GM23248 (cell line): ENCODE measurements at regions not wholly inside any gene's neighbourhood (a gene's known extent, or its start where the extent isn't known, plus 50 kb on each side); places are given as distances from the start of the nearest gene placed in this dataset.

Experiments used
- DNase-seq: peaks from one replicate; pipeline ENCODE4 v3.0.0-alpha.2; 2015
- H2AFZ ChIP-seq: fragments of 200-600 bp; sonication (generic); 2 replicates; pipeline ENCODE4 v1.6.1; 2016; ENCODE audit warnings: antibody characterized with exemption
- H3F3A ChIP-seq: fragments of 200-600 bp; sonication (generic); 2 replicates; pipeline ENCODE4 v1.6.1; 2016; ENCODE audit warnings: mild to moderate bottlenecking, antibody characterized with exemption, mixed run types; ENCODE audit not compliant: insufficient read depth
- H3K27ac ChIP-seq: fragments of 200-600 bp; sonication (generic); 2 replicates; pipeline ENCODE4 v1.5.1; 2016; ENCODE audit warnings: mild to moderate bottlenecking
- H3K27me3 ChIP-seq: fragments of 200-600 bp; sonication (generic); replicated peaks from 2 replicates; pipeline ENCODE4 v1.6.1; 2016; ENCODE audit warnings: mild to moderate bottlenecking; ENCODE audit not compliant: insufficient read depth
- H3K36me3 ChIP-seq: fragments of 200-600 bp; sonication (generic); 2 replicates; pipeline ENCODE4 v1.6.1; 2016; ENCODE audit warnings: low read depth, mild to moderate bottlenecking
- H3K4me1 ChIP-seq: fragments of 200-600 bp; sonication (generic); 2 replicates; pipeline ENCODE4 v1.6.1; 2016; ENCODE audit warnings: mild to moderate bottlenecking; ENCODE audit not compliant: insufficient read depth
- H3K4me2 ChIP-seq: fragments of 200-600 bp; sonication (generic); one replicate; pipeline ENCODE4 v1.6.1; 2016; ENCODE audit warnings: mild to moderate bottlenecking; ENCODE audit not compliant: unreplicated experiment
- H3K4me3 ChIP-seq: fragments of 200-600 bp; sonication (generic); 2 replicates; pipeline ENCODE4 v1.5.1; 2016; ENCODE audit warnings: mild to moderate bottlenecking
- H3K79me2 ChIP-seq: fragments of 200-600 bp; sonication (generic); 2 replicates; pipeline ENCODE4 v1.6.1; 2016; ENCODE audit warnings: mild to moderate bottlenecking; ENCODE audit not compliant: insufficient read depth
- H3K9ac ChIP-seq: fragments of 200-600 bp; sonication (generic); 2 replicates; pipeline ENCODE4 v1.6.1; 2016; ENCODE audit warnings: mild to moderate bottlenecking
- H3K9me2 ChIP-seq: fragments of 200-600 bp; sonication (generic); 2 replicates; pipeline ENCODE4 v1.6.1; 2016; ENCODE audit warnings: mixed run types, mild to moderate bottlenecking, moderate library complexity; ENCODE audit not compliant: insufficient read depth
- H3K9me3 ChIP-seq: fragments of 200-600 bp; sonication (generic); one replicate; pipeline ENCODE4 v1.6.1; 2017; ENCODE audit warnings: low read depth
- H4K20me1 ChIP-seq: fragments of 200-600 bp; sonication (generic); 2 replicates; pipeline ENCODE4 v1.6.0; 2016; ENCODE audit not compliant: insufficient read depth
- EZH2 ChIP-seq: fragments of 200-600 bp; sonication (generic); IDR thresholded peaks from 2 replicates; pipeline ENCODE4 v1.6.1; 2018; ENCODE audit warnings: antibody characterized with exemption, mild to moderate bottlenecking; ENCODE audit not compliant: insufficient read depth, poor library complexity, severe bottlenecking
- EZH2phosphoT487 ChIP-seq: fragments of 200-600 bp; sonication (generic); IDR thresholded peaks from 2 replicates; pipeline ENCODE4 v1.6.1; 2018; ENCODE audit warnings: antibody characterized with exemption, moderate library complexity, mild to moderate bottlenecking, low read depth; ENCODE audit not compliant: insufficient read depth
- whole genome bisulfite sequencing, 2 experiments: methylation state at CpG; one replicate each; pipeline ENCODE4 v1.1.6; 2015 to 2017; ENCODE audit warnings: low lambda C conversion rate in 2 of 2, low coverage in 1 of 2; ENCODE audit errors: missing lambda C conversion rate in 2 of 2; 5-methylcytosine and 5-hydroxymethylcytosine counted together
- in situ Hi-C: fragments of 300-500 bp; cut with MboI; formaldehyde crosslinking; loops from 2 replicates; pipeline ENCODE4 v1.15.0; 2020

- no peaks in the 10 kb centered on the region for H3K36me3 ChIP-seq
- H3K9me3 ChIP-seq, result no peaks in the 10 kb centered on the region
- H3F3A ChIP-seq, result no peaks in the 10 kb centered on the region
- H3K4me2 ChIP-seq, result no peak overlapping the region
- H3K9me2 ChIP-seq, result no peaks in the 10 kb centered on the region
- DNase-seq, result no peak
- TF ChIP-seq EZH2, result no peak
- no peak for TF ChIP-seq EZH2phosphoT487
- in situ Hi-C loops, result no loop called here
- WGBS, 2 experiments, result 14 to 19% methylated on average over 3 of the region's 3 CpGs
- H3K27me3 ChIP-seq, result peaks cover 50% of the 10 kb centered on the region
- no peaks in the 10 kb centered on the region for H3K4me1 ChIP-seq
- H3K9ac ChIP-seq, result no peak overlapping the region
- no peak overlapping the region for H3K27ac ChIP-seq
- no peaks in the 10 kb centered on the region for H3K79me2 ChIP-seq
- H3K4me3 ChIP-seq, result no peak overlapping the region
- H2AFZ ChIP-seq, result no peak overlapping the region
- no peaks in the 10 kb centered on the region for H4K20me1 ChIP-seq
These were observed 170.3 kb upstream of the HNRNPA3 start for GRCh38 chr2:177042311-177042710.

GRCh38 chr2:177044671-177045070, 167.9 kb upstream of the HNRNPA3 start:
- Histone ChIP-seq H3K4me2 (no peak overlapping the region), H3K9ac (no peak overlapping the region), H3F3A (no peaks in the 10 kb centered on the region), H4K20me1 (no peaks in the 10 kb centered on the region), H3K9me3 (no peaks in the 10 kb centered on the region), H2AFZ (no peak overlapping the region), H3K4me3 (no peak overlapping the region), H3K36me3 (no peaks in the 10 kb centered on the region), H3K4me1 (no peaks in the 10 kb centered on the region), H3K27ac (no peak overlapping the region), H3K9me2 (no peaks in the 10 kb centered on the region), H3K79me2 (no peaks in the 10 kb centered on the region), H3K27me3 (peaks cover 27% of the 10 kb centered on the region; the same call in 1 of the 2 replicates)
- DNase-seq, result no peak
- TF ChIP-seq EZH2, result no peak
- TF ChIP-seq EZH2phosphoT487, result no peak
- in situ Hi-C loops, result no loop called here
- 0 to 7% methylated on average over 2 of the region's 2 CpGs for WGBS, 2 experiments

GRCh38 chr2:177048981-177049380, 163.6 kb upstream of the HNRNPA3 start:
- Histone ChIP-seq H3K9me2 (no peaks in the 10 kb centered on the region), H3K4me1 (peaks cover 6% of the 10 kb centered on the region; the same call in 1 of the 2 replicates), H3K79me2 (no peaks in the 10 kb centered on the region), H3K27ac (no peak overlapping the region), H4K20me1 (no peaks in the 10 kb centered on the region), H3F3A (no peaks in the 10 kb centered on the region), H3K9ac (no peak overlapping the region), H2AFZ (no peak overlapping the region), H3K4me2 (no peak overlapping the region), H3K4me3 (no peak overlapping the region), H3K27me3 (peaks cover 4% of the 10 kb centered on the region; the same call in 1 of the 2 replicates), H3K36me3 (no peaks in the 10 kb centered on the region), H3K9me3 (no peaks in the 10 kb centered on the region)
- no peak for DNase-seq
- in situ Hi-C loops, result no loop called here
- no peak for TF ChIP-seq EZH2
- no peak for TF ChIP-seq EZH2phosphoT487

- in situ Hi-C loops, result no loop called here
- TF ChIP-seq EZH2 (no peak), EZH2phosphoT487 (no peak)
These were observed 161.3 kb upstream of the HNRNPA3 start for GRCh38 chr2:177051278-177051677.

GRCh38 chr2:177052471-177052870, 160.1 kb upstream of the HNRNPA3 start:
- H3K27ac ChIP-seq, result no peak overlapping the region
- in situ Hi-C loops, result no loop called here
- H3K9me2 ChIP-seq, result no peaks in the 10 kb centered on the region
- H3F3A ChIP-seq, result no peaks in the 10 kb centered on the region
- no peak overlapping the region for H3K4me3 ChIP-seq
- H3K36me3 ChIP-seq, result no peaks in the 10 kb centered on the region
- no peaks in the 10 kb centered on the region for H3K79me2 ChIP-seq
- no peak for DNase-seq
- H3K9me3 ChIP-seq, result no peaks in the 10 kb centered on the region
- TF ChIP-seq EZH2phosphoT487, result no peak
- TF ChIP-seq EZH2, result no peak
- H3K4me2 ChIP-seq, result peak overlapping the region; percentile 41
- peaks cover 6% of the 10 kb centered on the region; the same call in 1 of the 2 replicates for H3K4me1 ChIP-seq
- no peak overlapping the region for H3K9ac ChIP-seq
- H4K20me1 ChIP-seq, result no peaks in the 10 kb centered on the region
- peak overlapping the region; percentile 71; the same call in 1 of the 2 replicates for H2AFZ ChIP-seq
- no peaks in the 10 kb centered on the region for H3K27me3 ChIP-seq
- WGBS, 2 experiments, result 31 to 36% methylated on average over 4 of the region's 4 CpGs

More at GRCh38 chr2:177051278-177051677, 161.3 kb upstream of the HNRNPA3 start:
- no peaks in the 10 kb centered on the region for H4K20me1 ChIP-seq
- no peaks in the 10 kb centered on the region for H3K79me2 ChIP-seq
- H3K4me2 ChIP-seq, result no peak overlapping the region
- H3F3A ChIP-seq, result no peaks in the 10 kb centered on the region
- H3K36me3 ChIP-seq, result no peaks in the 10 kb centered on the region
- no peak overlapping the region for H3K9ac ChIP-seq
- H3K27me3 ChIP-seq, result no peaks in the 10 kb centered on the region; the same call in 1 of the 2 replicates
- no peak overlapping the region for H3K4me3 ChIP-seq
- H3K9me3 ChIP-seq, result no peaks in the 10 kb centered on the region
- H3K27ac ChIP-seq, result no peak overlapping the region
- H2AFZ ChIP-seq, result no peak overlapping the region
- 75% methylated on average over 1 of the region's 1 CpG for WGBS, 2 experiments
- peaks cover 6% of the 10 kb centered on the region; the same call in 1 of the 2 replicates for H3K4me1 ChIP-seq
- DNase-seq, result no peak
- H3K9me2 ChIP-seq, result no peaks in the 10 kb centered on the region
